Fibroblast of skin of scalp (primary cell): ENCODE measurements at regions not wholly inside any gene's neighbourhood (a gene's known extent, or its start where the extent isn't known, plus 50 kb on each side); places are given as distances from the start of the nearest gene placed in this dataset.

Source experiments
- DNase-seq: peaks from one replicate; pipeline ENCODE4 v3.0.0-alpha.2; 2013

DNA sequence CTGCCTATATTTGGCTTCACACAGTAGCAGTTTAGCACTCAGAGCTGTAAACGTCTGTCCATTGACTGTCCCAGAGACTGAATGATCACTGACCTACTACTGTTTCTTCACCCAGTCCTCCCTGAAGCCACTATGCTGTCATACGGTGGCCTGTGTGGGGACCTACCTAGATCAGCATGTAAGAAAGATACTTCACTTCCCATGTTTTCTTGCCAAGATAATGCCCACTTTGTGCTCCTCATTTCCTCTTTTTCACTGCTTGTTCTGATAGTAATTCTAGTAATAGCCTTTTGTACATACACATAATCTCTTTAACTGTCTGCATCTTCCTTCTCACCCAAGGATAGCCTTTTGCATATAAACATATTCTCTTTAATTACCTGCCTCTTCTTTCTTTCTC, 109.9 kb upstream of the TIAM2 start:
- no peak for DNase-seq

DNA sequence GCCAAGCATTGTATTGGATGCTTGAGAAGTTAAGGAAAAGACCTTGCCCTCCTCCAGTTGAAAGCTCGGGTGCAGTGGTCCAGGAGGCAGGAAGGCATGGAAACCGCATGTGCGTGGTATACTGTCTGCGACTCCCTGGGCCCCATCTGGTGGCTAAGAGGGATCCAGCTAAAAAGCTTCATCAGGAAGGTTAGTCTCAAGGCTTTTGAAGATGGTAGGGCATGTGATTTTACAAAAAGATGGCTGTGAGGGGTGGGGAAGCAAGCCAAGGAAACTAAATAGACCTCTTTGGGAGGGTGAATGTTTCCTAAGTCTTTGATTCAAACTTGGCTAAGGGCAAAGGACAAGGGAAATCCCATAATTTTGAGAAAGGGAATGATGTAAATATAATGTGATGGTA, 109.1 kb upstream of the TIAM2 start:
- no peak for DNase-seq

DNA sequence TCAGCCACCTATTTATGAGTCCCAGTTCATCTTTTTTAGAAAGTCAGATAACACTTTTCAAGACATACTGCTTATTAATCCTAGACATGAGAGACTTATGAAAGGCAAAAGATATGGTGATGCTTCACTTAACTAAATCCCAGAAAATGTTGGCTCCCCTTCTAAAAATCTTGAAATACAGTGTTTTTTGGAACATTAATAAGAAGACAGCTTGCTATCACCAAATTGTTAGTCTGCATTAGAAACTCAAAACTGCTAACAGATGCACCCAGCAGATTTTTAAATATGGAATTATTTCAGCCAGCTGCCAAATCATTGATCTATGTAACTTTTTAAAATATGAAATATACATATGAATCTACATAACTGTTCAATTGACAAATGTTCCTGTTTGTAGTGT, 108.6 kb upstream of the TIAM2 start:
- no peak for DNase-seq

DNA sequence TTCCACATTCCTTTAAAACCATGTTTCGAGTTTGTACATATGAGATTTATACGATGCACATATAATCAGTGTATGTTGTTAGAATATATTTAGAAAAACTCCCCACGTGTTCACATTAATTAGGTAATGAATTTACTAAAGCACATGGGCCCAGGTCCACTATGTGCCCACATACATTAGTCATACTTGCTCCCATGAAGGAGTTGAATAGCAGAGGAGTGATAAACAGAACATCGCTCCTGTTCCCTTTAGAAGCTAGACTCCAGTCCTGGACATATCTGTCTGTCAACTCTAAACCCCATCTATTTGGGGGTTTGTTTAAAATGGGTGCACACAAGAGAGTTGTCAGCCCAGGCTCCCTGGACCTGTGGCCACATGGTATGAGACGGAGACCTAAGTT, 108.1 kb upstream of the TIAM2 start:
- DNase-seq, result no peak

DNA sequence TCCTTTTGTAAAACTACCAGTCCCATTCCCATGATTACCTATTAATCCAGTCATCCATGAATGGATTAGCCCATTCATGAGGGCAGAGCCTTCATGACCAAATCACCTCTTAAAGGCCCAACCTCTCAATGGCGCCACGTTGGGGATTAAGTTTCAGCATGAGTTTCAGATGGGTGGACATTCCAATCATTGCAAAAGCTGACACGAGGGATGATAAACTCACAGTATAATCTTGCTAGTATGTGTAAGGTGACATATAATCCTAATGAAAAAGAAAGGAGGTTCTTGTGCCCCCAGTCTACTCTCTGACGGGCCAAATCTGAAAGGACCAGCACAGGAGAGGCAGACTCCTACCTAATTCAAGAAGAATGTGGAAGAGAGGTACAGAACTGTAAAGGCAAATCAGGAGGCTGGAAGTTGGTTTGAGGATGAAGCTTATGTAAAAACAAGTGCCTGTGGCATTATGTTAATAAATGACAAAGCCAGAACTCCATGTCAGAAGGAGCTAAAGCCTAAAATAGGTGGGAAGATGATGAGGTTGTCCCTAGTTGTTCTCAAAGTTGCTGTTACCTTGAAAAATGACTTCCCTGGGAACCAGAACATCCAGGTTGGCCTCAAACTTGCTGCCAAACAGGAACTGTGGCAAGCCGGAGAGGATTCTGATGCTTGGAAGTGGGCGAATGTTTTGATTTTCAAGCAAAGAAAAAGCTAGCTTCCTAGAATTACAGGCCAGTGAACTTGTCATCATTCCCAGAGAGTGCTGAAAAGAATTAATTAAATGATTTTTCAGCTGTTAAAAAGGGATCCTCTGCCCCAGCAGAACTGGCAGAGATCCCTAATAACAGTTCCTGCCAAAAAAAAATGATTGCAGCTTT, 106.5 kb upstream of the TIAM2 start:
- no peak for DNase-seq

DNA sequence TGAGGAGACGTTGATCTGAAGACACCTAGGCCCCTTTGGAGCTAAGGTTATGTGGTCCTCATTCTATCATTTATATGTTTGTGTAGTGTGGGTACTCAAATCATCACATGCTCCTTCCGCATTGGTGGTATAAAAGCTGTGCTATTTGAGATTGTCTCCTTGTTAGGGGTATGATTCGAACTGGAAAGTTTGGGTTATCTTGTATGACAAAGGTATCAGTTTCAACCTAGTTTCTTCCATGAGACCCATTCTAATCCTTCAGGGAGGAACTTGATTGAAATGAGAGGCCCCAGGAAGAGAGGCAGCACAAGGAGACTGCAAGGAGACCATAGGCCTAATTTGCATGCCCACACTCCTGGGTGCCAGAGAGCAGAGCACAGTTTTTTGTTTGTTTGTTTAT, 104.2 kb upstream of the TIAM2 start:
- DNase-seq, result no peak

DNA sequence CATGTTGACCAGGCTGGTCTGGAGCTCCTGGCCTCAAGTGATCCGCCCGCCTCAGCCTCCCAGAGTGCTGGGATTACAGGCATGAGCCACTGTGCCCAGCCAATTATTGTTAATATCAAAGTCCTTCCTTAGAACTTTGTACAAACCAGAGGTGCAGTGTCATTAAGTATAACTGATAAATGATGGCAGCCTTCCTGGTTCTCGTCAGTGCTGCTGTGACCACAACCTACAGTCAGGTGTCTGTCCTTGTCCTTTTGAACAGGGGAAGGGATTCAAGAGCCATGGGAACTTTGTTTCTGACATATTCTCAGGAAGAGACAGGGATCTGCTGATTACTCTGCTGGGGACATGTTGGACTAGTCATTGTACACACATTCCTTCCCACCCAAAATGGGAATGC, 103.2 kb upstream of the TIAM2 start:
- DNase-seq, result no peak

DNA sequence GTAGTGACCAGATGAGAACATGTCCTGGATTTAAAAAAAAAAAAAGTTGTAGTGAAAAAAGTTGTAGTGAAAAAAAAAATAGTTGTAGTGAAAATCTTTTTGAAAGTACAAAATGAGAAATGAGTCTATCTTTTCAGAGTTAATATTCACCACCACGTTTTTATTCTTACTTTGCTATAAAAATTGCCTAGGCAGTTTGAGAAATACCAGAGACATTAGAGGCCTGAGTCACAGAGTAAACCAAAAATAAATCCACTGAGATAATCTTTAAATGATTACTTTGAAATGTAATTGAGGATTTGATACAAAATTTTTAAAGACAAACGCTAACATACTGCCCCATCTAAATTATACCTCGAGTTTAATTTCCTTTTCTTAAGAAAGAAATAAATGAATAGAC, 101.2 kb upstream of the TIAM2 start:
- DNase-seq, result peak; percentile 50

DNA sequence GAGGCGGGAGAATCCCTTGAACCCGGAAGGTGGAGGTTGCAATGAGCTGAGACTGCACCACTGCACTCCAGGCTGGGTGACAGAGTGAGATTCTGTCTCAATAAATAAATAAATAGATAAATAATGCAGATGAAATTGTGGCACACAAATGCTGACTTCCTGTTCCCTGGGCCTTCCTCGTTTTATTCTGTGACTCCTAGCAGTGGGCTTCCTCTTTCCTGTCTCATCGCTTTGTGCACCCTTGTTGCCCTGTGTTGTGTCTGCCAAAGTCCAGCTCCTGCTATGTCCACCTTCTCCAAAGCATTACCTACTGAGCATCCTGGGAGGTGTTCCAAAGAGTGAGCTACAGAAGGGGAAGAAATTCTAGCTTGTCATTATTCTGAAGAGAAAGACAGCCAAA, 100.2 kb upstream of the TIAM2 start:
- DNase-seq, result no peak

DNA sequence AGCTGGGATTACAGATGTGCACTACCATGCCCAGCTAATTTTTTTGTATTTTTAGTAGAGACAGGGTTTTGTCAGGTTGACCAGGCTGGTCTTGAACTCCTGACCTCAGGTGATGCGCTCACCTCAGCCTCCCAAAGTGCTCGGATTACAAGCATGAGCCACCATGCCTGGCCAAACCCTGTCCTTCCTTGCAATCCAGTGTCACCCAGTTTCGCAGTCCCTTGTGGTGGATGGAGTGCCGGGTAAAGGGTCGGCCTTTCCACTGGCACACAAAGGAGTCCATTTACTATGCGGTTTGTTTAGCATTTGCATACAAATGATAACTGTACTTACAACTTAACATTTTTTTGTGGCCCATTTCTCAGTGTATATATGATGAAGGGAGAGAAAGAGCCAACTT, 99.3 kb upstream of the TIAM2 start:
- no peak for DNase-seq

DNA sequence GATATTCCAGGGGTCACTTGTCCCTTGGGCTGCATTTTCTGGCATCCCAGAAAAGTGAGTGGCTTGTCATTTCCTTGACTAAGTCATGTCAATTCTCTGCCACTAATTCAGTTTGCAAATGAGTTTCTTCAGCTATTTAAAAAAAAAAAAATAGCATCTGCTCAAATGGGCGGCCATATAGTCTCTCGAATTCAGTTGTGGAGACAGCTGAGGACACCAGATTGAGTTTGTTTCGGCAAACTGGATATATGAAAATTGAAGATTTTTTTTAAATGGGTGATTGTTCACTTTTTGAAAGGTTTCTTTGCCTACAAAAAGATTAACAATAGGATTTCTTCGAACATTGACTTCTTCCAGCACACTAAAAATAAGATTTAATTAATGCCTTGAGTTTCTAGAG, 96.3 kb upstream of the TIAM2 start:
- DNase-seq, result no peak

DNA sequence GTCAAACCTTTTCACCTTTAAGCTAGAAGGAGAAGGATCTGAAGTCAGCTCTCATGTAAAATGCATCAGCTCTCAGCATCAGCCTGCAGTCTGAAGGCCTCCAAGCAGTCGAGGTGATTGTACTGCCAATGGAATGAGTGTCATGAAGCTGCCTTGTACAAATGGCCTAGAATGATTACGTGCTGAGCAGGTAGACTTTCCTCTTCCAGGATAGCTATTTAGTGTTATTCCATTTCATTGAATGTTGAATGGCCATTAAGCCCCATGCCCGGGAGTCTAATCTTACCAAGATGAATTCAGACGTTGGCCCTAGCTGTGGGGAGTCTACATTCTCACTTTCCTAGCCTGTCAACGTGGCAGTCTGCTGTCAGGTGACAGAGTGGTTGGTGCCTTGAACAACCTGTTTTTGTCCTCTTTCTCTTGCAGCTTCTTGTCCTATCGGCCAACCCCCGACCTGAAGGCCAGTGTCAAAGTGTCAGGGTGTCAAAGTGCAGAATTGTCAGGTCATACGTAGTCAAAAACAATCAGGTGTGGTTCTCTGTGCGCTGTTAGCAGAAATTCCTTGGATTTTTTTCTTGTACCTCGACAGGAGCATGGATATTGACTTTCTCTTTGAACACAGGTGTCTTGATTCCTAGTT, 95.2 kb upstream of the TIAM2 start:
- no peak for DNase-seq

DNA sequence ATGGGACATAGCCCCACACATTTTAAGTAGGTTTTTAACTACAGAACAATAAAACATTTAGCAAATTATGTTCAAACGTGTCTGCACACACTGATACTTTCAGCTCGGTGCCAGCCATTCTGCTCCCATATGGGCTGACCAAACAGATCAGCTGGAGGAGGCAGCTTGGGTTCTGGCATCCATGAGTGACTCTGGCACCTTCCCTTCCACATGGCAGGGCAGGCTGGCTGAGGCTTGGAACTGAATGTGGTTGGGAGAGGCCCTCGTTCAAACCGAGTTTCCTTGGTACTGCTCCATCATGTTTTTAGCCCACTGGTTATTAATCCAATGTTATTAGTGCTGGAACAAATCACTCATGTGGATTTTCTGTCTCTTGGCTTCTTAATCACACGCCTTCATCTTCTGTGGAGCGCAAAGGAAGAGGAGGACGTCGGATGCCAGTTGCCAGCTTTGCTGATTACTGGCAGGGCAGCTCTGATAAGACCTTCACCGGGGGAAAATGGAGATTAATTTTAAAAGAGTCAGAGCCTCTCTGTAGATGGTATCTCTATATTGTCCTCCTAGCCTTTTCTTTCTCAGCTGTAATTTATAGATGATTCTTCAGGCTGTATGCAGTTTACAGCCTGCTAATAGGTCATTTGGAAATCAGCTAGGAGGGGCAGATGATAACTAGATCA, 93.1 kb upstream of the TIAM2 start:
- no peak for DNase-seq

DNA sequence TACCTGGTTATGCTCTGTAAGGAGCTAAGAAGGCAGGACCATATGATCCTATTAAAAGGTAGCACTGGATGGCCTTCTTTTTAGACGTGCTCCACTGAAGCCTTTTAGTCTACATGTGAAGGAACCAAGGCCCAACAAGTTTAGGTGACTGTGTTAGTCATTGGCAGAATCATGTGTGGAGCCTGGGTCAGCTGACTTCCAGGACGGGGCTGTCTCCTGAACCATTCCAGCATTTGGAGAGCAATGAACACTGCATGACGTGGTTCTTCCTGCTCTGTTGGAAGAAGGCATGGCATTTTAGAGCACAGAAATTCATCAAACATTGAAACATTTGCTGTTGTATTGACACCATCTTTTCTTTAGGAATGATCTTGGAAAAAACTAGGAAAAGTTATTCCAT, 87.8 kb upstream of the TIAM2 start:
- DNase-seq, result no peak

DNA sequence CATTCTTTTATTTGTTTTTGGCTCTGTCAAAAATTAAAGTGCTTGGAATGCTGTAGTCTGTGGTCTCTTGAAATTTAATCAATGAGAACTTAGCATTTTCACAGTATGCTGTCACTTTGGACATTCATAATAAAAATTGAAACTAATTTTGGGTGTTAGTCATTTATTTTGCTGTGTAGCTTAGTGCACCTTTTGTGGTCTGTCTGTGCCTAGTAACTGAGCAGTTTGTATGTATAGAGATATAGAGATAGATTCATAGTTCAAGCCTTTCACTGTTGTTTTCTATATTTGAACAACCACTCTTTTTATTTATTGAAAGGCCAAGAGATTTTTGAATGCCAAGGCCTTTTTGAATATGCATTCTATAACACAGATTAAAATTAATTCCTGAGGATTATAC, 86.4 kb upstream of the TIAM2 start:
- no peak for DNase-seq

DNA sequence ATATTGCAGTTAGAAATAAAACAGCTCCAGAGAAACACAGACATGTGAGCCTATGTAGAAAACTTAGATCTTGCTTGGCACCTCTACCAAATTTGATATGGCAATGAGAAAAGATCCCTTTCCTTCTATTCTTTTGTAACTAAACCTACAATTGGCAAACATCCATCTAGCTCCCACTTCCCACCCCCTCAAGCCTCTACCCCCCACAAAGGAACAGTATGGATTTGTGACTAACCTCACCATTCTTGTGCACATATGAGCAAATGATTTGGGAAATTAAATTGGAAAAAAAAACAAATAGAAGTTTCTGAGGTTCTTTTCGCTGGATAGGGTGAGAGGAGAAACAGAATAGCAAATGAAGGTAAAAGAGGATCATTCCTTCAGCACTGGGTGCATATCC, 85.8 kb upstream of the TIAM2 start:
- DNase-seq, result peak; percentile 65

DNA sequence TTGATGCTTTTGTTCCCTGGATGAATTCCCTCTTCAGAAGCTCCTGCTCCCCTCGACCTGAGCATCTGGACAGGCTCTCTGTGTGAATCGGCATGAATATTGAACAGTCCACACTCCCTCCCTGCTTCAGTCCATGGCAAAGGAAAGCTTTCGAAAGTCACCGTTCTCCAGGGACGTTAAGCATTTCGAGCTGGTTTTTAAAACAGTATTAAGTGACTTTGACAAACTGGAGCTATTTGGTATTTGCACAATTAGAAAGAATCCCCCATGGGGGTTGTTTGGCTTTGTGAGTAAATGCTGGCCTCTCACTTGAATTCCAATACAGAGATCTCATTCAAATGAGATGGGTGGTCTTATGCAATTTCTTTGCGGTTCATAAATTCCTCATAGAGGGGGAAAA, 85.3 kb upstream of the TIAM2 start:
- DNase-seq, result peak; percentile 92

DNA sequence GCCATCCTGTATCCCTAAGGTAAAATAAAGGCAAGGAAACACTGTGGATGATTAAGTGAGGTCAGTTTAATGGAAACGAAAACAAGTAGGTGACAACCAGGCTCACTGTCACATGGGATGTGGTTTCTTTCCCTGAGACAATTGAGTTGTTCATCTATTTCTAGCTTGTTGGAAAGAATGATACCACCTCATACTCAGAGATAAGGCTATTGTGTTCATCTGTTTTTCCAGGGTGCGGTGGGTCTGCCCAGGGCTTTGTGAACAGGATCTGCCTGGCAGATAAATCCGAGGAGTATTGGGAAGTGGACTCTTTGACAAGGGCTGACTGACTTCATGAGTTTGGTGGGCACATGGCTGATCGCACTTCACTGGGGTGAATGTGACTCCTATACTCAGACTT, 80.8 kb upstream of the TIAM2 start:
- DNase-seq, result no peak

DNA sequence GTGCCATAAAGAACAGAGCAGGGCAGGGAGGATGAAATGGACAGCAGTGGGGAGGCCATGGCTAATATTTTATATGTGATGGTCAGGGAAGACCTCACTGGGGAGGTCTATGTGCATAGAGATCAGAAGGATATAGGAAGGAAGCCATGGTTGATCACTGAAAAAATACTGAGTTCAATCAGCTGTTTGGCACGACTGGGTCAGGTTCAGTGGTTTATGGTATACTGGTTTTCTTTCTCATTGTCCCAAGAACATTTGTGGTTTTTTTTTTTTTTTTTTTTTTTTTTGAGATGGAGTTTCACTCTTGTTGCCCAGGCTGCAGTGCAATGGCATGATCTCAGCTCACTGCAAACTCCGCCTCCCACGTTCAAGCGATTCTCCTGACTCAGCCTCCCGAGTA, 78.3 kb upstream of the TIAM2 start:
- no peak for DNase-seq

DNA sequence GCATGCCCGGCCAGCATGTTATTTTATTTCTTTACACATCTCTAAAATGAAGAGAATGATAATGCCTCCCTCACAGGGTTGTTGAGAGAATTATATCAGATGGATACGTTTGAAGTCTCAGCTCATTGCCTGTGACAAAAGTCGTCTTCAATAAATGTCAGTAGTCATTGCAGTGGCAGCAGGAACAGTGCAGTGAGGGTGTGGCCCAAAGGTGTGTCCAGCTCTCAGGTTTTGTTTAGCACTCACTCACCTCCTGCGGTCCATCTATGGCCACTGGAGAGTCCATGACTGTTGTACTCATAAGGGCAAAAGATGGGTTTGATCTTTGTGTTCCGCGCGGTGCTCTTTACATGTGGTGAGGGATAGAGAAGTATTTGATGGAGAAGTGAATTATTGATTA, 77.2 kb upstream of the TIAM2 start:
- DNase-seq, result no peak

DNA sequence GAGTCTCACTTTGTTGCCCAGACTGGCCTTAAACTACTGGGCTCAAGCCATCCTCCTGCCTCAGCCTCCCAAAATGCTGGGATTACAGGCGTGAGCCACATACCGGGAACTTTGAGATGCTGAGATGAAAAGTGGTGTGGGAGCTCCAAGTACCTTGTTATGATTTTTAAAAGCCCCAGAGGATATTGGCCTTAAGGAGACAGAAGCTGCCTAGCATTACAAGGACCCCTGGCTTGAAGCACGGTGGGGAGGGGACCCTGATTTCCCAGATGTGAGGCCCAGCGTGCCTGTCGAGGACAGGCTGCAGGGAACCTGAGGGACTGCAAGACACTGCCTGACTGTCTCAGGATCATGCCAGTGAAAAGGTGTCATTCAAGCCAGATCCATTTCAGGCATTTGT, 75.3 kb upstream of the TIAM2 start:
- no peak for DNase-seq

DNA sequence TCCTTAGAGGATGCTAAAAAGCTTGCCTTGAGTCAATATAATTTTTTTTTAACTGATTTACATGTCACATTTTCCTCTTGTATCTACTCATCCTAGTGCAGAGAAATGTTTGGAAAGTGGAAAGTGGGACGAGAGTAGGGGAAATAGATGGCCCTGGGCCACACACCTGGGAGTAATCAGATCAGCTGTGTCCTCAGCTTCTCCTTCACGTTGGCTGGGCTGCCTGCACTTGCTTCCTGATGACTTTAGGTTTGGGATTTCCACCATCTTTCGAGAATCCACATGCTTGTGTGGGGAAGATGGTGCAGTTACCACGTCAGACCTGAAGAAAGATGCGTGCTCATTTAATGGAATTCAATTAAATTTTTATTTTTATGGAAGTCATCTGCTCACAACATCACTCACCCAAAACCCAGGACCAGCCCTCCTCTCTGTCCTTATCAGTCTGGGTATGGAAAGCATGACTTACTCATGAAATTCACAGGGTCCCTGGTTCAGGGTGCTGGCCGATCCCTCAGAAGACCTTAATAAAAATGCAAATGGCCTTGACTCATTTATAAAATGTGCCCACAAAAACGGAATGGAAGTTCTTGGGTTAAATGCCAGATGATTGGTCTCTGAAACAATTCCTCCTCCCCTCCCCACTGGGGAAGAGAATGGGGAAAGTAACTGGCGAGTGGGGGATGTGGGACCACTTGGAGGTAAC, 74.5 kb upstream of the TIAM2 start:
- peak; percentile 13 for DNase-seq

DNA sequence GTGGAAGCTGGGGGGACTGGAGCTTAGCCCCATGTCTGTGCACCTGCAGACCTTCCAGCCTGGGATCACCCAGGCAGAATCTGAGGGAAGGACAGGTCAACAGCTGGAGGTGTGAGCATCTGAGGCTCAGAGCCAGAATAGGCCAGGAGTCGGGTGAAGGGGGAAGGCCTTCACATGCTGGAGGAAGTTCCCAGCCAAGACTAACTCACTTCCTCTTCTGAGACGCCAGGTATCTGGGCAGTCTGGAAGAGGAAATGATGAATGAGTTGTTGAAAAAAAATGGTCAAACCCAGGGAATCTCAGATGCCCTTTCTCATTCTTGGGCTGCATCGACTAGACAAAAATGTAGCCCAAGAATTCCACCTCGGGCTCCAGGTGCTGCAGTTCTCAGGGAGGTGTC, 73.6 kb upstream of the TIAM2 start:
- no peak for DNase-seq
